NB4 (cell line): ENCODE measurements at regions not wholly inside any gene's neighbourhood (a gene's known extent, or its start where the extent isn't known, plus 50 kb on each side); places are given as distances from the start of the nearest gene placed in this dataset.

Experiments
- DNase-seq: peaks from one replicate; pipeline ENCODE4 v3.0.0; 2010; ENCODE audit warnings: low read depth
- H3K4me3 ChIP-seq: one replicate; pipeline ENCODE4 v1.5.1; 2011; ENCODE audit warnings: mild to moderate bottlenecking, low read depth, low read length, moderate library complexity
- CTCF ChIP-seq: IDR thresholded peaks from one replicate; pipeline ENCODE4 v1.5.1; 2012; ENCODE audit warnings: low read depth, low read length
- MAX ChIP-seq: IDR thresholded peaks from 2 replicates; pipeline ENCODE4 v1.6.1; 2011; ENCODE audit warnings: low read depth, low read length
- MYC ChIP-seq: IDR thresholded peaks from 2 replicates; pipeline ENCODE4 v1.6.1; 2011; ENCODE audit warnings: low read depth, low read length
- POLR2A ChIP-seq: IDR thresholded peaks from 2 replicates; pipeline ENCODE4 v1.6.1; 2011; ENCODE audit warnings: mild to moderate bottlenecking; ENCODE audit not compliant: insufficient read length; ENCODE audit errors: extremely low read depth

GRCh38 chr6:159102373-159103160 is 57.8 kb upstream of the TAGAP start:
- H3K4me3 ChIP-seq, result no peak overlapping the region
- TF ChIP-seq CTCF (no peak), POLR2A (no peak), MYC (no peak), MAX (no peak)
- DNase-seq, result no peak

GRCh38 chr6:159101656-159102055 is 56.9 kb upstream of the TAGAP start:
- no peak overlapping the region for H3K4me3 ChIP-seq
- TF ChIP-seq MYC (no peak), MAX (no peak), POLR2A (no peak), CTCF (no peak)
- no peak for DNase-seq

- TF ChIP-seq POLR2A (no peak), CTCF (no peak), MYC (no peak), MAX (no peak)
- DNase-seq, result no peak
- no peak overlapping the region for H3K4me3 ChIP-seq
These were observed 55.8 kb upstream of the TAGAP start for GRCh38 chr6:159100395-159101182.

DNA sequence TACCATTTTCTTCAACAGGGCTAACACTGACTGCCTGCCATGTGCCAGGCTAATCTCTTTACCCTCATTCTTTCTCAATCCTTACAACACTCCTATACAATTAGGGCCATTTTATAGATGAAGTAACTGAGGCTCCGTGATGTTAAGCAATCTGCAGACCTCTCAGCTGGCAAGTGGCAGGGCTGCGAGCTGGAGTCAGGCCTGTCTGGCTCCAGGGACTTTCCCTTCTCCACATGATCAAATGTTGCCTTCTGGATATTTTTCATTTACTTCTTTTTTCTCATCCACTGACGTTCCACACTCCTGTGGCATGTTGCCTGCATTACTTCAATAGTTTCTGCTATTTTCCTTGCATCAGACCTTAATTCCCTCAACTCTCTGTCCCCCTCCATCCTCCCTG is 55.2 kb upstream of the TAGAP start:
- no peak overlapping the region for H3K4me3 ChIP-seq
- no peak for DNase-seq
- TF ChIP-seq MAX (no peak), CTCF (no peak), MYC (peak; percentile 31; the same call in 1 of the 2 replicates)

- H3K4me3 ChIP-seq, result no peak overlapping the region
- DNase-seq, result no peak
- no peak for TF ChIP-seq POLR2A
- TF ChIP-seq MAX, result no peak
- TF ChIP-seq CTCF, result no peak
- TF ChIP-seq MYC, result no peak
These were observed 54.5 kb upstream of the TAGAP start for GRCh38 chr6:159099276-159099675.
